ENCODE measurements at regions not wholly inside any gene's neighbourhood (a gene's known extent, or its start where the extent isn't known, plus 50 kb on each side); places are given as distances from the start of the nearest gene placed in this dataset.

GRCh38 chr11:96472085-96472484 lies 82.3 kb downstream of the JRKL start:
- TF ChIP-seq CTCF (IDR thresholded peaks at IDR 0.05; ENCODE audit: low read depth, low read length) (peak; percentile 35), MAX (IDR thresholded peaks at IDR 0.05; ENCODE audit: low read depth, low read length) (no peak)

All from NB4 (cell line).